ENCODE measurements at regions not wholly inside any gene's neighbourhood (a gene's known extent, or its start where the extent isn't known, plus 50 kb on each side); places are given as distances from the start of the nearest gene placed in this dataset.

DNA sequence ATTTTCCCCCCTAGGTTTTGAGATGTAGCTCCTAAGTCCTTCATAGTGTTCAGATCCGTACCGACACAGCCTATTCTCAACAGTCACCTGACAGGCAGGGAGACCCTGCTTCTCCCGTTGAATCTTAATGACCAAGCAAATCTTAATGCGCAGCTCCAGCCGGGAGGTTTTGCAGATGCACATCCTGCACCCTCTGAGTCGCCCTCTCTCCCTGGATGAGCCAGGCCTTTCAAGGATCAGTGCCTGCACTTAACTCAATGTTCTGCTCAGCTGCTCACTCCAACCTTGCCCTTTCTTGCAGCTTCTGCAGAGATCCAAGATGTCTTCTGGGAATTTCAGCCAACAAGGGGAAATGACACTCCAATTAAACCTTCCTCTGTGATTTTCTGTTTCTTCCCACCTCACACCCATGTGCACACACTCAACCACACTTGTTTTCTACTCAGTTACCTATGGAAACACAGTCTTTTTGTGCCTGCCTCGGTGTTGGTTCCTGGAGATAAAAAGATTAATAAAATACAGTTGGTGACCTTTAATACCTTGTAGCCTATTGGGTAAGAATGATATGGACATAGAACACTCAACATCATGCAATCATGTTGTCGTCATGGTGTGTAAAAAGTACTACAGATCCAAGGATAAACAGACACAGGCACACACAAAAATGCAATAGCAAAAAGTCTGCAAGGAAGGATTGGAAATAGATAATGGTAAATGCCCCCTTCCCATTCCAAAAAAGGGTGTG is 76.9 kb upstream of the DYNLRB2 start:
- TF ChIP-seq POLR2AphosphoS5 (IDR thresholded peaks at IDR 0.05; ENCODE audit: low read depth, low read length) (no peak), CTCF (IDR thresholded peaks at IDR 0.05) (no peak), TCF7L2 (IDR thresholded peaks at IDR 0.05; ENCODE audit: low read depth, low read length) (no peak), SIN3A (IDR thresholded peaks at IDR 0.05; ENCODE audit: borderline replicate concordance, insufficient read depth, low read depth, low read length) (no peak)
- TF ChIP-seq, protein P1, sequence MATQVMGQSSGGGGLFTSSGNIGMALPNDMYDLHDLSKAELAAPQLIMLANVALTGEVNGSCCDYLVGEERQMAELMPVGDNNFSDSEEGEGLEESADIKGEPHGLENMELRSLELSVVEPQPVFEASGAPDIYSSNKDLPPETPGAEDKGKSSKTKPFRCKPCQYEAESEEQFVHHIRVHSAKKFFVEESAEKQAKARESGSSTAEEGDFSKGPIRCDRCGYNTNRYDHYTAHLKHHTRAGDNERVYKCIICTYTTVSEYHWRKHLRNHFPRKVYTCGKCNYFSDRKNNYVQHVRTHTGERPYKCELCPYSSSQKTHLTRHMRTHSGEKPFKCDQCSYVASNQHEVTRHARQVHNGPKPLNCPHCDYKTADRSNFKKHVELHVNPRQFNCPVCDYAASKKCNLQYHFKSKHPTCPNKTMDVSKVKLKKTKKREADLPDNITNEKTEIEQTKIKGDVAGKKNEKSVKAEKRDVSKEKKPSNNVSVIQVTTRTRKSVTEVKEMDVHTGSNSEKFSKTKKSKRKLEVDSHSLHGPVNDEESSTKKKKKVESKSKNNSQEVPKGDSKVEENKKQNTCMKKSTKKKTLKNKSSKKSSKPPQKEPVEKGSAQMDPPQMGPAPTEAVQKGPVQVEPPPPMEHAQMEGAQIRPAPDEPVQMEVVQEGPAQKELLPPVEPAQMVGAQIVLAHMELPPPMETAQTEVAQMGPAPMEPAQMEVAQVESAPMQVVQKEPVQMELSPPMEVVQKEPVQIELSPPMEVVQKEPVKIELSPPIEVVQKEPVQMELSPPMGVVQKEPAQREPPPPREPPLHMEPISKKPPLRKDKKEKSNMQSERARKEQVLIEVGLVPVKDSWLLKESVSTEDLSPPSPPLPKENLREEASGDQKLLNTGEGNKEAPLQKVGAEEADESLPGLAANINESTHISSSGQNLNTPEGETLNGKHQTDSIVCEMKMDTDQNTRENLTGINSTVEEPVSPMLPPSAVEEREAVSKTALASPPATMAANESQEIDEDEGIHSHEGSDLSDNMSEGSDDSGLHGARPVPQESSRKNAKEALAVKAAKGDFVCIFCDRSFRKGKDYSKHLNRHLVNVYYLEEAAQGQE (IDR thresholded peaks at IDR 0.05; ENCODE audit: insufficient read depth in 1 of 2, low read depth in 2 of 2, low read length in 1 of 2) = no peak
- ChIA-PET CTCF (no interaction called here), POLR2A (no interaction called here)
- intact Hi-C loops (cut with micrococcal nuclease; ENCODE audit: unreplicated experiment) = no loop called here
- Histone ChIP-seq H3K4me3 (ENCODE audit: low read depth in 2 of 2, low read length in 2 of 2) (no peak overlapping the region), H3K9me3 (ENCODE audit: control insufficient read depth, insufficient read depth, low read depth, low read length) (no peaks in the 10 kb centered on the region), H3K27me3 (ENCODE audit: control insufficient read depth, insufficient read depth, low read length) (no peaks in the 10 kb centered on the region), H3K27ac (ENCODE audit: low read length) (no peak overlapping the region), H3K4me1 (ENCODE audit: control insufficient read depth, insufficient read depth, low read length) (no peaks in the 10 kb centered on the region), H3K36me3 (ENCODE audit: control insufficient read depth, insufficient read depth, low read length) (no peaks in the 10 kb centered on the region)
- no peak for ATAC-seq
- DNase-seq (ENCODE audit: low read depth, low spot score) = no peak
- no TSS peak for BruUV-seq (replicated peaks)
- in situ Hi-C loops (cut with HindIII; ENCODE audit: low pct_unique_long_range_greater_than_20kb, low sequenced_read_pairs) = no loop called here

- no TSS peak for BruUV-seq (replicated peaks)
- Histone ChIP-seq H3K4me3 (ENCODE audit: low read depth in 2 of 2, low read length in 2 of 2) (no peak overlapping the region), H3K4me1 (ENCODE audit: control insufficient read depth, insufficient read depth, low read length) (no peaks in the 10 kb centered on the region), H3K36me3 (ENCODE audit: control insufficient read depth, insufficient read depth, low read length) (no peaks in the 10 kb centered on the region), H3K27ac (ENCODE audit: low read length) (no peak overlapping the region), H3K27me3 (ENCODE audit: control insufficient read depth, insufficient read depth, low read length) (no peaks in the 10 kb centered on the region), H3K9me3 (ENCODE audit: control insufficient read depth, insufficient read depth, low read depth, low read length) (no peaks in the 10 kb centered on the region)
- intact Hi-C loops (cut with micrococcal nuclease; ENCODE audit: unreplicated experiment) (no loop called here), in situ Hi-C loops (cut with HindIII; ENCODE audit: low pct_unique_long_range_greater_than_20kb, low sequenced_read_pairs) (no loop called here)
- POLR2A ChIA-PET = no interaction called here
- CTCF ChIA-PET = no interaction called here
- no peak for DNase-seq (ENCODE audit: low read depth, low spot score)
- no peak for TF ChIP-seq POLR2AphosphoS5 (IDR thresholded peaks at IDR 0.05; ENCODE audit: low read depth, low read length)
- no peak for TF ChIP-seq CTCF (IDR thresholded peaks at IDR 0.05)
- no peak for TF ChIP-seq SIN3A (IDR thresholded peaks at IDR 0.05; ENCODE audit: borderline replicate concordance, insufficient read depth, low read depth, low read length)
- TF ChIP-seq TCF7L2 (IDR thresholded peaks at IDR 0.05; ENCODE audit: low read depth, low read length) = no peak
- no peak for ATAC-seq
These were observed 77.5 kb upstream of the DYNLRB2 start for GRCh38 chr16:80463326-80463725.
